DND-41 (cell line): ENCODE measurements at regions not wholly inside any gene's neighbourhood (a gene's known extent, or its start where the extent isn't known, plus 50 kb on each side); places are given as distances from the start of the nearest gene placed in this dataset.

Experiments used
- ATAC-seq: fragments of 200-7000 bp; cut with Tn5 transposase; 3 replicates; pipeline ENCODE4 v1.9.1; 2021; ENCODE audit warnings: low read depth; ENCODE audit not compliant: insufficient read depth
- DNase-seq: peaks from one replicate; pipeline ENCODE4 v3.0.0-alpha.2; 2020
- H2AFZ ChIP-seq: 2 replicates; pipeline ENCODE4 v1.6.0; 2012; ENCODE audit warnings: low read depth, low read length
- H3K27ac ChIP-seq: 2 replicates; pipeline ENCODE4 v1.5.1; 2012; ENCODE audit warnings: low read length, inconsistent platforms
- H3K27me3 ChIP-seq: fragments of 200-600 bp; sonication (generic); 2 replicates; pipeline ENCODE4 v1.6.0; 2012; ENCODE audit warnings: low read length, mild to moderate bottlenecking, inconsistent platforms; ENCODE audit not compliant: insufficient read depth, poor library complexity
- H3K36me3 ChIP-seq: 2 replicates; pipeline ENCODE4 v1.5.1; 2012; ENCODE audit warnings: low read length, inconsistent platforms; ENCODE audit not compliant: insufficient read depth
- H3K4me1 ChIP-seq: 2 replicates; pipeline ENCODE4 v1.5.1; 2012; ENCODE audit warnings: mild to moderate bottlenecking, low read length; ENCODE audit not compliant: insufficient read depth
- H3K4me2 ChIP-seq: 2 replicates; pipeline ENCODE4 v1.6.0; 2012; ENCODE audit warnings: mild to moderate bottlenecking, moderate library complexity, low read length, inconsistent platforms; ENCODE audit not compliant: insufficient read depth
- H3K4me3 ChIP-seq, 2 experiments: fragments of 200-600 bp in 1 of 2; shearing (Covaris generic) in 1 of 2; 2 replicates each; pipeline ENCODE4 v1.5.1; 2012 to 2016; ENCODE audit warnings: inconsistent platforms in 2 of 2, low read length in 2 of 2, mild to moderate bottlenecking in 2 of 2, low read depth in 1 of 2, moderate library complexity in 1 of 2
- H3K79me2 ChIP-seq: 2 replicates; pipeline ENCODE4 v1.6.0; 2012; ENCODE audit warnings: low read length, inconsistent platforms; ENCODE audit not compliant: insufficient read depth
- H3K9ac ChIP-seq: 2 replicates; pipeline ENCODE4 v1.6.0; 2012; ENCODE audit warnings: low read depth, mild to moderate bottlenecking, inconsistent platforms, low read length, moderate library complexity
- H3K9me3 ChIP-seq: 2 replicates; pipeline ENCODE4 v1.5.1; 2012; ENCODE audit warnings: low read length, moderate library complexity, mild to moderate bottlenecking, inconsistent platforms; ENCODE audit not compliant: insufficient read depth, severe bottlenecking
- H4K20me1 ChIP-seq: 2 replicates; pipeline ENCODE4 v1.6.0; 2012; ENCODE audit warnings: low read length; ENCODE audit not compliant: insufficient read depth
- EZH2 ChIP-seq: IDR thresholded peaks from 3 replicates; pipeline ENCODE4 v1.6.1; 2012; ENCODE audit warnings: borderline replicate concordance, low read depth, mild to moderate bottlenecking, moderate library complexity, low read length, inconsistent platforms; ENCODE audit not compliant: severe bottlenecking
- TF ChIP-seq, protein P1 (sequence below): IDR thresholded peaks from 2 replicates; pipeline ENCODE4 v1.5.1; 2012; ENCODE audit warnings: borderline replicate concordance, low read length, moderate library complexity, mild to moderate bottlenecking; ENCODE audit not compliant: poor library complexity, severe bottlenecking; ENCODE audit errors: extremely low read depth

DNA sequence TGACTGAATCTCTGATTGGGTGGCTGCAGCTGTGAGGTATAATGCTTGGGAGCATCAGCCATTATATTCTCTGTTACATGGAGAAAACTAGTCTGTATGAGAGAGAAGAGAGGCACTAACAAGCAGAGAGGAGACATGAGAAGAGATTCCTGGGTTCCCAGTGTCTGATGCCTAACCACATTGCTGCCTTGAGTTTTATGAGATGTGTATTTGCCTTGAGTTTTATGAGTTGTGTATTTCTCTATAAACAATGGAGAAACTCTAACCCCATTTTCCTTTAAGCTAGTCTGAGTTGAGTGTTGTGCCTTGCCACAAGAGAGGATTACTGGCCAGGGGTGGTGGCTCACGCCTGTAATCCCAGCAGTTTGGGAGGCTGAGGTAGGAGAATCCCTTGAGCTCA, 208.1 kb downstream of the BCOR start:
- Histone ChIP-seq H3K79me2 (no peaks in the 10 kb centered on the region), H3K4me2 (no peak overlapping the region), H3K4me1 (no peaks in the 10 kb centered on the region), H3K9ac (no peak overlapping the region), H3K9me3 (no peaks in the 10 kb centered on the region), H3K36me3 (no peaks in the 10 kb centered on the region), H3K4me3 (no peak overlapping the region), H2AFZ (no peak overlapping the region), H3K27me3 (no peaks in the 10 kb centered on the region), H4K20me1 (no peaks in the 10 kb centered on the region), H3K27ac (no peak overlapping the region)
- TF ChIP-seq, protein P1, sequence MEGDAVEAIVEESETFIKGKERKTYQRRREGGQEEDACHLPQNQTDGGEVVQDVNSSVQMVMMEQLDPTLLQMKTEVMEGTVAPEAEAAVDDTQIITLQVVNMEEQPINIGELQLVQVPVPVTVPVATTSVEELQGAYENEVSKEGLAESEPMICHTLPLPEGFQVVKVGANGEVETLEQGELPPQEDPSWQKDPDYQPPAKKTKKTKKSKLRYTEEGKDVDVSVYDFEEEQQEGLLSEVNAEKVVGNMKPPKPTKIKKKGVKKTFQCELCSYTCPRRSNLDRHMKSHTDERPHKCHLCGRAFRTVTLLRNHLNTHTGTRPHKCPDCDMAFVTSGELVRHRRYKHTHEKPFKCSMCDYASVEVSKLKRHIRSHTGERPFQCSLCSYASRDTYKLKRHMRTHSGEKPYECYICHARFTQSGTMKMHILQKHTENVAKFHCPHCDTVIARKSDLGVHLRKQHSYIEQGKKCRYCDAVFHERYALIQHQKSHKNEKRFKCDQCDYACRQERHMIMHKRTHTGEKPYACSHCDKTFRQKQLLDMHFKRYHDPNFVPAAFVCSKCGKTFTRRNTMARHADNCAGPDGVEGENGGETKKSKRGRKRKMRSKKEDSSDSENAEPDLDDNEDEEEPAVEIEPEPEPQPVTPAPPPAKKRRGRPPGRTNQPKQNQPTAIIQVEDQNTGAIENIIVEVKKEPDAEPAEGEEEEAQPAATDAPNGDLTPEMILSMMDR = no peak
- TF ChIP-seq EZH2 = no peak
- DNase-seq (no peak), ATAC-seq (no peak)

DNA sequence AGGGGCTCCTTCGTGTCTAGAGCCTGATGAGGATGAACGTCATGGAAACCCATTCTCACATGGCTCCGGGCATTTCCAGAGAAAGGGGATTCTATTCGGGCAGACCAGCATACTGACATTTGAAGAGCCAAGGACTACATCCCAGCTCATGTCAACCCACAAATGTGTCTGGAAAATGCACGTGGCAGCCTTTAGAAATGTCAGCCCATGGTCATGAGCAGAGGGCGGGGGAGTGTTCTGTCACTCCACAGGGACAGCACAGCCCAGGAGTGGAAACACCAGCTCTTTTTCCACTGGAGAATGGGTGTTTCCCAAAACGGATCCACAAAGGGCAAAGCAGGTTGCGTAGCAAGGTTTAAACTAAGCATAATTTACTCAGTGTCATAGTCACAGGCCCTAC, 207.0 kb downstream of the BCOR start:
- no peak for DNase-seq
- Histone ChIP-seq H4K20me1 (no peaks in the 10 kb centered on the region), H3K9me3 (no peaks in the 10 kb centered on the region), H3K27ac (no peak overlapping the region), H3K9ac (no peak overlapping the region), H2AFZ (no peak overlapping the region), H3K4me1 (no peaks in the 10 kb centered on the region), H3K79me2 (no peaks in the 10 kb centered on the region), H3K4me3 (no peak overlapping the region), H3K36me3 (no peaks in the 10 kb centered on the region), H3K27me3 (no peaks in the 10 kb centered on the region), H3K4me2 (no peak overlapping the region)
- TF ChIP-seq, protein P1 = no peak
- TF ChIP-seq EZH2 = no peak
- no peak for ATAC-seq

DNA sequence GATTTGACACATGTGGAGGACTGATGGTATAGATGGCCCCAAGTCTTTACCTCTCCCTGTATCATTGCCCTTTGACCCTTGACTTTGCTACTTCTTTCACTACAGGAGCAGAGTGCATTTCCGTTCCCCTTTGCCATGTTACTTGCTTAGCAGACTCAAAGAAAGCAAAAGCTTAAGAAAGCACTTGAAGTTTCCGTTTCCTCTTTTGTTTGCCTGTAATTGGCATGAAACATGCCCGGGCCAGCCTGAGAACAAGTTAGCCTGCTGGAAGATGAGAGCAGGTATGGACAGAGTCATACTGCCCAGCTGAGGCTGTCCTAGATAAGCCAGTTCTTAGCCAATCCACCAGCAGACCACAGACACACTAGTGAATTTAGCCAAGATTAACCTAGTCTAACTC, 206.0 kb downstream of the BCOR start:
- H2AFZ ChIP-seq = no peak overlapping the region
- H3K27me3 ChIP-seq = no peaks in the 10 kb centered on the region
- no peaks in the 10 kb centered on the region for H3K36me3 ChIP-seq
- ATAC-seq = no peak
- no peak overlapping the region for H3K4me3 ChIP-seq
- H3K4me2 ChIP-seq = no peak overlapping the region
- no peaks in the 10 kb centered on the region for H4K20me1 ChIP-seq
- H3K27ac ChIP-seq = no peak overlapping the region
- TF ChIP-seq, protein P1 = no peak
- TF ChIP-seq EZH2 = no peak
- no peaks in the 10 kb centered on the region for H3K9me3 ChIP-seq
- H3K4me1 ChIP-seq = no peaks in the 10 kb centered on the region
- no peak for DNase-seq
- no peak overlapping the region for H3K9ac ChIP-seq
- H3K79me2 ChIP-seq = no peaks in the 10 kb centered on the region
